DMS153 treated with DMSO at 0.1 percent for 48 hours (cell line): ENCODE measurements at regions not wholly inside any gene's neighbourhood (a gene's known extent, or its start where the extent isn't known, plus 50 kb on each side); places are given as distances from the start of the nearest gene placed in this dataset.

Experiments used
- DNase-seq: peaks from one replicate; lab custom pipeline; 2025; ENCODE audit not compliant: unreplicated experiment; lab: John Stamatoyannopoulos, UW

- no peak for DNase-seq
Measured at GRCh38 chr2:173806761-173807160, 158.4 kb downstream of the SP3 start.

GRCh38 chr2:173808718-173809117 lies 156.5 kb downstream of the SP3 start:
- DNase-seq = no peak

- DNase-seq = no peak
Measured at GRCh38 chr2:173812321-173812720, 152.9 kb downstream of the SP3 start.

GRCh38 chr2:173814306-173814705 lies 150.9 kb downstream of the SP3 start:
- DNase-seq = no peak

GRCh38 chr2:173815772-173816171 lies 149.4 kb downstream of the SP3 start:
- no peak for DNase-seq

GRCh38 chr2:173817582-173817981 lies 147.6 kb downstream of the SP3 start:
- DNase-seq = no peak

- DNase-seq = no peak
Measured at GRCh38 chr2:173818285-173818684, 146.9 kb downstream of the SP3 start.

GRCh38 chr2:173819852-173820251 lies 145.3 kb downstream of the SP3 start:
- no peak for DNase-seq

GRCh38 chr2:173821451-173821850 lies 143.7 kb downstream of the SP3 start:
- DNase-seq = no peak

- no peak for DNase-seq
Measured at GRCh38 chr2:173822889-173823542, 142.2 kb downstream of the SP3 start.

- DNase-seq = no peak
Measured at GRCh38 chr2:173823543-173823939, 141.6 kb downstream of the SP3 start.

GRCh38 chr2:173828189-173829142 lies 136.7 kb downstream of the SP3 start:
- DNase-seq = no peak

- DNase-seq = no peak
Measured at GRCh38 chr2:173829727-173830126, 135.4 kb downstream of the SP3 start.

GRCh38 chr2:173830170-173830569 lies 135.0 kb downstream of the SP3 start:
- DNase-seq = no peak

GRCh38 chr2:173831312-173832229 lies 133.6 kb downstream of the SP3 start:
- DNase-seq = no peak

- DNase-seq = no peak
Measured at GRCh38 chr2:173834141-173834540, 131.0 kb downstream of the SP3 start.

- no peak for DNase-seq
Measured at GRCh38 chr2:173835726-173836125, 129.4 kb downstream of the SP3 start.

GRCh38 chr2:173841110-173841509 lies 124.1 kb downstream of the SP3 start:
- DNase-seq = no peak

GRCh38 chr2:173843526-173843925 lies 121.6 kb downstream of the SP3 start:
- no peak for DNase-seq

GRCh38 chr2:173851141-173851641 lies 114.0 kb downstream of the SP3 start:
- no peak for DNase-seq

- DNase-seq = no peak
Measured at GRCh38 chr2:173854141-173854540, 111.0 kb downstream of the SP3 start.
